AG10803 (cell line): ENCODE measurements at regions not wholly inside any gene's neighbourhood (a gene's known extent, or its start where the extent isn't known, plus 50 kb on each side); places are given as distances from the start of the nearest gene placed in this dataset.
"Not testable (repeated sequence)": the region's sequence is repeated elsewhere in the genome, so short reads cannot be mapped to it uniquely, and the experiment has no call there.

Experiments used
- DNase-seq: peaks from one replicate; pipeline ENCODE4 v3.0.0; 2010; ENCODE audit warnings: low read depth
- H3K4me3 ChIP-seq: 2 replicates; pipeline ENCODE4 v1.5.1; 2011; ENCODE audit warnings: mild to moderate bottlenecking, low read length, control low read depth
- CTCF ChIP-seq: conservative IDR thresholded peaks from 2 replicates; pipeline ENCODE4 v1.5.1; 2011; ENCODE audit warnings: mild to moderate bottlenecking, low read length, control low read depth, inconsistent platforms

- H3K4me3 ChIP-seq, result no peak overlapping the region
- no peak for TF ChIP-seq CTCF
- DNase-seq, result no peak
These were observed 66.7 kb downstream of the KCNA5 start for GRCh38 chr12:5110345-5110744.

GRCh38 chr12:5114436-5114835 is 70.8 kb downstream of the KCNA5 start:
- TF ChIP-seq CTCF, result no peak
- H3K4me3 ChIP-seq, result no peak overlapping the region
- DNase-seq, result no peak

- H3K4me3 ChIP-seq, DNase-seq: not testable (repeated sequence)
These were observed 78.1 kb downstream of the KCNA5 start for GRCh38 chr12:5121784-5122183.

GRCh38 chr12:5122256-5122831 is 78.7 kb downstream of the KCNA5 start:
- DNase-seq, H3K4me3 ChIP-seq: not testable (repeated sequence)

- DNase-seq, result peak; percentile 46
- TF ChIP-seq CTCF, result no peak
- no peak overlapping the region for H3K4me3 ChIP-seq
These were observed 80.2 kb downstream of the KCNA5 start for GRCh38 chr12:5123921-5124320.

GRCh38 chr12:5124401-5124800 is 80.7 kb downstream of the KCNA5 start:
- no peak for TF ChIP-seq CTCF
- no peak for DNase-seq

GRCh38 chr12:5134861-5135525 is 91.3 kb downstream of the KCNA5 start:
- H3K4me3 ChIP-seq, result no peak overlapping the region
- DNase-seq, result peak; percentile 25
- peak; percentile 24; the same call in 1 of the 2 replicates for TF ChIP-seq CTCF

More at GRCh38 chr12:5124401-5124800, 80.7 kb downstream of the KCNA5 start:
- H3K4me3 ChIP-seq, result no peak overlapping the region

- peak; percentile 76 for DNase-seq
- H3K4me3 ChIP-seq, result no peak overlapping the region
These were observed 94.6 kb downstream of the KCNA5 start for GRCh38 chr12:5138256-5138655.

More at GRCh38 chr12:5138256-5138655, 94.6 kb downstream of the KCNA5 start:
- TF ChIP-seq CTCF, result no peak
